ENCODE measurements at regions not wholly inside any gene's neighbourhood (a gene's known extent, or its start where the extent isn't known, plus 50 kb on each side); places are given as distances from the start of the nearest gene placed in this dataset.

DNA sequence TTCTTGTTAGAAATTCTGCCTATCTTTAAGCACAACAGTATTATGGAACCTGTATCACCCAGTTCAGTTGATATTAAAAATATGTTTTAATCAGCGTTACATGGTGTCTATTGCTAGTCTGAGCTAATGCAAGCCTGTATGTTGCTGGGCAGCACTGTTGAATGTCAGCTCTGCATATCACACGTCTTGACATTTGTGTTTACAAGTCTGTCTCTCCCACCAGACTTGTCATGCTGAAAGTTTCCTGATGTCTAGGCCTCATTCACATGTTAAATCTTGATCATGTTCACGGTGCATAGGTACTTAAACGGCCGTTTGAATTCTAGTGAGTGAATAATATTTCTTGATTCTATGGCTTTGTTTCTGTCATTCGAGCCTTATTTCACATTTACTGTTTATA lies 385.0 kb downstream of the SOCS6 start:
- TF ChIP-seq, protein P1, sequence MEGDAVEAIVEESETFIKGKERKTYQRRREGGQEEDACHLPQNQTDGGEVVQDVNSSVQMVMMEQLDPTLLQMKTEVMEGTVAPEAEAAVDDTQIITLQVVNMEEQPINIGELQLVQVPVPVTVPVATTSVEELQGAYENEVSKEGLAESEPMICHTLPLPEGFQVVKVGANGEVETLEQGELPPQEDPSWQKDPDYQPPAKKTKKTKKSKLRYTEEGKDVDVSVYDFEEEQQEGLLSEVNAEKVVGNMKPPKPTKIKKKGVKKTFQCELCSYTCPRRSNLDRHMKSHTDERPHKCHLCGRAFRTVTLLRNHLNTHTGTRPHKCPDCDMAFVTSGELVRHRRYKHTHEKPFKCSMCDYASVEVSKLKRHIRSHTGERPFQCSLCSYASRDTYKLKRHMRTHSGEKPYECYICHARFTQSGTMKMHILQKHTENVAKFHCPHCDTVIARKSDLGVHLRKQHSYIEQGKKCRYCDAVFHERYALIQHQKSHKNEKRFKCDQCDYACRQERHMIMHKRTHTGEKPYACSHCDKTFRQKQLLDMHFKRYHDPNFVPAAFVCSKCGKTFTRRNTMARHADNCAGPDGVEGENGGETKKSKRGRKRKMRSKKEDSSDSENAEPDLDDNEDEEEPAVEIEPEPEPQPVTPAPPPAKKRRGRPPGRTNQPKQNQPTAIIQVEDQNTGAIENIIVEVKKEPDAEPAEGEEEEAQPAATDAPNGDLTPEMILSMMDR (IDR thresholded peaks at IDR 0.05) = no peak
- no peak for TF ChIP-seq EP300 (IDR thresholded peaks at IDR 0.05)

All from tibial nerve (tissue), 4 donors.